Loucy (cell line): ENCODE measurements at regions not wholly inside any gene's neighbourhood (a gene's known extent, or its start where the extent isn't known, plus 50 kb on each side); places are given as distances from the start of the nearest gene placed in this dataset.

Source experiments
- EZH2phosphoT487 ChIP-seq: fragments of 200-600 bp; IDR thresholded peaks from 2 replicates; pipeline ENCODE4 v1.6.1; 2018; ENCODE audit warnings: antibody characterized with exemption, mild to moderate bottlenecking, moderate library complexity, borderline replicate concordance
- TF ChIP-seq, protein P1 (sequence below): fragments of 200-600 bp; sonication (generic); conservative IDR thresholded peaks from 2 replicates; pipeline ENCODE4 v1.5.1; 2014; ENCODE audit warnings: mild to moderate bottlenecking, antibody characterized with exemption, low read length

DNA sequence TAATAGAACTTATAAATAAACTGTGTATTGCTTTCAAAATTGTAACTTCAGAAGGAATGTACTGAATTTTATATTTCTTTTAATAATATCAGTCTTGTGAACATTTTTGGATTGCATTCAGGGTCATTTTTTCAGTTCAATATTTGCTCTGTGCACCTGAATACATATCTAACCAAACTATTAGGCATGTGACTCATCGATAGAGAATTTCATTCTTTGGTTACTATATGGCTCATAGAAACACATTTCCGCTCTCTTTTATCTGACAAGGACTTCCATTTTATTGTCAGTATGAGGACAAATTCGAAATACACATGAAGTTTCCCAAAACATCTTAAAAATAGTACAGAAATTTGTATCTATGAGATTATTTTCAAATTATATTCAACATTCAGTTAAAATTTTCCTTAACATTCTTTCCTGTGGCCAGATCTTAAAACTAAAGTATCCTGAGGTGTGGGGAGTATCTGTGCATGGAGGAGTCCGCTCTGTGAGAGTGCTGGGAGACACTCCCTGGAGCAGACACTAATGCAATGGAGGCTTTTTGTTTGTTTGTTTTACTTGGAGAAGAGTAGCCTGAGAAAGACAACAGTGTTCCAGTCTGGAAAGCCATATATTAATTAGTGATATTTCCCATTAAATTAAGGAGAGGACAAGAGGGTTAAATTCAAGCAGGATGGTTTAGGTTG is 483.6 kb downstream of the PCDH20 start:
- TF ChIP-seq, protein P1, sequence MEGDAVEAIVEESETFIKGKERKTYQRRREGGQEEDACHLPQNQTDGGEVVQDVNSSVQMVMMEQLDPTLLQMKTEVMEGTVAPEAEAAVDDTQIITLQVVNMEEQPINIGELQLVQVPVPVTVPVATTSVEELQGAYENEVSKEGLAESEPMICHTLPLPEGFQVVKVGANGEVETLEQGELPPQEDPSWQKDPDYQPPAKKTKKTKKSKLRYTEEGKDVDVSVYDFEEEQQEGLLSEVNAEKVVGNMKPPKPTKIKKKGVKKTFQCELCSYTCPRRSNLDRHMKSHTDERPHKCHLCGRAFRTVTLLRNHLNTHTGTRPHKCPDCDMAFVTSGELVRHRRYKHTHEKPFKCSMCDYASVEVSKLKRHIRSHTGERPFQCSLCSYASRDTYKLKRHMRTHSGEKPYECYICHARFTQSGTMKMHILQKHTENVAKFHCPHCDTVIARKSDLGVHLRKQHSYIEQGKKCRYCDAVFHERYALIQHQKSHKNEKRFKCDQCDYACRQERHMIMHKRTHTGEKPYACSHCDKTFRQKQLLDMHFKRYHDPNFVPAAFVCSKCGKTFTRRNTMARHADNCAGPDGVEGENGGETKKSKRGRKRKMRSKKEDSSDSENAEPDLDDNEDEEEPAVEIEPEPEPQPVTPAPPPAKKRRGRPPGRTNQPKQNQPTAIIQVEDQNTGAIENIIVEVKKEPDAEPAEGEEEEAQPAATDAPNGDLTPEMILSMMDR = no peak
- no peak for TF ChIP-seq EZH2phosphoT487
